ENCODE measurements at regions not wholly inside any gene's neighbourhood (a gene's known extent, or its start where the extent isn't known, plus 50 kb on each side); places are given as distances from the start of the nearest gene placed in this dataset.

DNA sequence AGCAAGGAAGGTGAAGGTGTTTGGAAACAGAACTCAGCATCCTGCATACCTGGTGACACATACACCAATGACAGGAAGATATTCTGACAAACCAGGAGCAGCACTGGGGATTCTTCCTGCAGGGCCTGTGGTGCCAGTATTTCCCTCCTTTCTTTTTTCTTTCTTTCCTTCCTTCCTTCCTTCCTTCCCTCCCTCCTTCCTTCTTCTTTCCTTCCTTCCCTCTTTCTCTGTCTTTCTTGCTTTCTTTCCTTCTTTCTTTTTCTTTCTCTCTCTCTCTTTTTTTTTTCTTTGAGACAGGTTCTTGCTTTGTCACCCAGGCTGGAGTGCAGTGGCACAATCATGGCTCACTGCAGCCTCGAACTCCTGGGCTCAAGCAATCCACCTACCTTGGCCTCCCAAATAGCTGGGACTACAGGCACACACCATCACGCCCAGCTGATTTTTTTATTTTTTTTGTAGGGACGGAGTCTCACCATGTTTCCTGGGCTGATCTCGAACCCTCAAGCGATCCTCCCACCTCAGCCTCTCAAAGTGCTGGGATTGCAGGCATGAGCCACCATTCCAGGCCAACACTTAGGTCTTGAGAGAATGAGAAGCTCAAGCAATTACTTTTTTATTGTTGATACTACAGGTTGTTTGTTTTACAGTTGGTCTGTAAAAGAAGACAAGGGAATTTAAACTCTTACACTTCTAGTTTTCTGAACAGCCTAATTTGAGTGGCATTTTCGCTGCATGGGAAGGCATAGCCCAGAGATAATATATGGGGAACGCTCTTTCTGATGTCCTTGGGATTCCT is 54.7 kb upstream of the GATA6 start:
- TF ChIP-seq, protein P1, sequence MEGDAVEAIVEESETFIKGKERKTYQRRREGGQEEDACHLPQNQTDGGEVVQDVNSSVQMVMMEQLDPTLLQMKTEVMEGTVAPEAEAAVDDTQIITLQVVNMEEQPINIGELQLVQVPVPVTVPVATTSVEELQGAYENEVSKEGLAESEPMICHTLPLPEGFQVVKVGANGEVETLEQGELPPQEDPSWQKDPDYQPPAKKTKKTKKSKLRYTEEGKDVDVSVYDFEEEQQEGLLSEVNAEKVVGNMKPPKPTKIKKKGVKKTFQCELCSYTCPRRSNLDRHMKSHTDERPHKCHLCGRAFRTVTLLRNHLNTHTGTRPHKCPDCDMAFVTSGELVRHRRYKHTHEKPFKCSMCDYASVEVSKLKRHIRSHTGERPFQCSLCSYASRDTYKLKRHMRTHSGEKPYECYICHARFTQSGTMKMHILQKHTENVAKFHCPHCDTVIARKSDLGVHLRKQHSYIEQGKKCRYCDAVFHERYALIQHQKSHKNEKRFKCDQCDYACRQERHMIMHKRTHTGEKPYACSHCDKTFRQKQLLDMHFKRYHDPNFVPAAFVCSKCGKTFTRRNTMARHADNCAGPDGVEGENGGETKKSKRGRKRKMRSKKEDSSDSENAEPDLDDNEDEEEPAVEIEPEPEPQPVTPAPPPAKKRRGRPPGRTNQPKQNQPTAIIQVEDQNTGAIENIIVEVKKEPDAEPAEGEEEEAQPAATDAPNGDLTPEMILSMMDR (IDR thresholded peaks at IDR 0.05): no peak
- TF ChIP-seq POLR2A (IDR thresholded peaks at IDR 0.05; ENCODE audit: low read length): no peak
- TF ChIP-seq JUN (IDR thresholded peaks at IDR 0.05): no peak

All from A549 (cell line).